Endothelial cell of umbilical vein (primary cell): ENCODE measurements at regions not wholly inside any gene's neighbourhood (a gene's known extent, or its start where the extent isn't known, plus 50 kb on each side); places are given as distances from the start of the nearest gene placed in this dataset.

Source experiments
- BruUV-seq: library from RNA; stranded (reverse); fragments of 400-500 nt; replicated peaks from 2 replicates; lab custom pipeline; 2021; lab: Mats Ljungman, UMichigan
- CTCF ChIA-PET: fragments of 300-600, 350-600 bp; sonication (Branson Sonifier 250); formaldehyde crosslinking; loops from one replicate; lab custom pipeline; 2021; ENCODE audit warnings: antibody characterized with exemption, inconsistent platforms; lab: Charles Lee
- POLR2A ChIA-PET: fragments of 300-600, 350-600 bp; sonication (Branson Sonifier 250); formaldehyde crosslinking; loops from one replicate; lab custom pipeline; 2021; ENCODE audit warnings: antibody characterized with exemption, inconsistent platforms; lab: Charles Lee
- DNase-seq: peaks from one replicate; pipeline ENCODE4 v3.0.0-alpha.2; 2011; ENCODE audit warnings: low read depth, low spot score
- FAIRE-seq: peaks from 2 replicates; lab custom pipeline; 2011; peaks lifted over from hg19 to GRCh38; lab: Jason Lieb, UNC
- H2AFZ ChIP-seq: 2 replicates; pipeline ENCODE4 v1.6.0; 2012; ENCODE audit warnings: low read depth, low read length, control low read depth, inconsistent platforms
- H3K27ac ChIP-seq: 2 replicates; pipeline ENCODE4 v1.5.1; 2011; ENCODE audit warnings: low read depth, mild to moderate bottlenecking, control low read depth, low read length, moderate library complexity; ENCODE audit not compliant: insufficient read depth
- H3K27me3 ChIP-seq, 2 experiments: 2 replicates each; pipeline versions ENCODE4 v1.6.0 to v1.6.1; 2011; ENCODE audit warnings: low read length in 2 of 2, mixed read lengths in 1 of 2; ENCODE audit not compliant: control insufficient read depth in 2 of 2, insufficient read depth in 2 of 2
- H3K36me3 ChIP-seq, 2 experiments: 2 replicates in 1 of 2; 3 replicates in 1 of 2; pipeline ENCODE4 v1.5.1; 2011; ENCODE audit warnings: low read length in 2 of 2, mild to moderate bottlenecking in 1 of 2, moderate library complexity in 1 of 2; ENCODE audit not compliant: control insufficient read depth in 2 of 2, insufficient read depth in 2 of 2; ENCODE audit errors: extremely low read depth in 1 of 2
- H3K4me1 ChIP-seq: 3 replicates; pipeline ENCODE4 v1.5.1; 2011; ENCODE audit warnings: mild to moderate bottlenecking, low read length; ENCODE audit not compliant: control insufficient read depth, insufficient read depth; ENCODE audit errors: extremely low read depth
- H3K4me2 ChIP-seq: 2 replicates; pipeline ENCODE4 v1.6.1; 2011; ENCODE audit warnings: low read length, control low read depth, mixed read lengths; ENCODE audit not compliant: insufficient read depth
- H3K4me3 ChIP-seq, 3 experiments: fragments of 200-600 bp in 1 of 3; sonication (generic), shearing (Covaris generic) in 1 of 3; replicated peaks in 1 of 3; 2 replicates each; pipeline ENCODE4 v1.5.1; 2011 to 2016; ENCODE audit warnings: control low read depth in 3 of 3, low read length in 3 of 3, mild to moderate bottlenecking in 2 of 3, inconsistent platforms in 1 of 3, low read depth in 1 of 3, moderate library complexity in 1 of 3; ENCODE audit not compliant: insufficient read depth in 1 of 3
- H3K79me2 ChIP-seq: 2 replicates; pipeline ENCODE4 v1.6.0; 2012; ENCODE audit warnings: low read length, inconsistent platforms; ENCODE audit not compliant: control insufficient read depth, insufficient read depth
- H3K9ac ChIP-seq: replicated peaks from 2 replicates; pipeline ENCODE3; 2011; ENCODE audit warnings: low read length, control low read depth; ENCODE audit not compliant: insufficient read depth; ENCODE audit errors: extremely low read depth
- H3K9me1 ChIP-seq: replicated peaks from 3 replicates; pipeline ENCODE4 v1.6.0; 2011; ENCODE audit warnings: mild to moderate bottlenecking, low read length; ENCODE audit not compliant: control insufficient read depth, insufficient read depth; ENCODE audit errors: extremely low read depth
- H3K9me3 ChIP-seq: replicated peaks from 2 replicates; pipeline ENCODE4 v1.5.1; 2012; ENCODE audit warnings: low read length, inconsistent platforms; ENCODE audit not compliant: control insufficient read depth, insufficient read depth
- H4K20me1 ChIP-seq: replicated peaks from 2 replicates; pipeline ENCODE3; 2011; ENCODE audit warnings: mild to moderate bottlenecking, low read length; ENCODE audit not compliant: control insufficient read depth, insufficient read depth; ENCODE audit errors: extremely low read depth
- CTCF ChIP-seq, 2 donors: IDR thresholded peaks; 1 replicate in 1 of 2; 2 replicates in 1 of 2; pipeline ENCODE4 v1.5.1; 2011; ENCODE audit warnings: low read length in 2 of 2, mild to moderate bottlenecking in 2 of 2, moderate library complexity in 2 of 2, control low read depth in 1 of 2, inconsistent platforms in 1 of 2, low read depth in 1 of 2; ENCODE audit not compliant: insufficient read depth in 1 of 2; ENCODE audit errors: extremely low read depth in 1 of 2
- EZH2 ChIP-seq: IDR thresholded peaks from 2 replicates; pipeline ENCODE4 v1.6.1; 2012; ENCODE audit warnings: borderline replicate concordance, low read depth, mild to moderate bottlenecking, moderate library complexity, low read length, inconsistent platforms; ENCODE audit not compliant: severe bottlenecking
- FOS ChIP-seq: IDR thresholded peaks from 2 replicates; pipeline ENCODE4 v1.6.1; 2011; ENCODE audit warnings: mild to moderate bottlenecking, low read length, moderate library complexity, borderline replicate concordance; ENCODE audit not compliant: insufficient read depth
- GATA2 ChIP-seq: IDR thresholded peaks from 2 replicates; pipeline ENCODE4 v1.7.0; 2011; ENCODE audit warnings: low read depth, mild to moderate bottlenecking, moderate library complexity, mixed read lengths, low read length; ENCODE audit not compliant: insufficient read length, insufficient read depth
- JUN ChIP-seq: IDR thresholded peaks from 2 replicates; pipeline ENCODE4 v1.6.1; 2011; ENCODE audit warnings: borderline replicate concordance, low read depth; ENCODE audit not compliant: insufficient read length, insufficient read depth
- MAX ChIP-seq: IDR thresholded peaks from 2 replicates; pipeline ENCODE4 v1.6.1; 2011; ENCODE audit not compliant: insufficient read depth, insufficient read length
- MYC ChIP-seq: IDR thresholded peaks from one replicate; pipeline ENCODE4 v1.6.1; 2011; ENCODE audit warnings: mild to moderate bottlenecking, low read depth, low read length
- POLR2A ChIP-seq: IDR thresholded peaks from 2 replicates; pipeline ENCODE4 v1.6.1; 2012; ENCODE audit warnings: low read depth, mild to moderate bottlenecking, control low read depth, low read length
- POLR2AphosphoS5 ChIP-seq: IDR thresholded peaks from 2 replicates; pipeline ENCODE4 v1.6.1; 2012; ENCODE audit warnings: low read depth, mild to moderate bottlenecking, control low read depth, low read length, moderate library complexity; ENCODE audit not compliant: insufficient read depth
- dilution Hi-C: fragments of 300-500 bp; cut with MboI; formaldehyde crosslinking; loops from one replicate; pipeline ENCODE4 v1.15.0; 2019; ENCODE audit warnings: low sequenced_read_pairs; ENCODE audit not compliant: extremely low pct_ligation_motif_present
- intact Hi-C: fragments of 100-400 bp; cut with micrococcal nuclease; formaldehyde crosslinking; loops from one replicate; pipeline ENCODE4 v1.10.0; 2022

DNA sequence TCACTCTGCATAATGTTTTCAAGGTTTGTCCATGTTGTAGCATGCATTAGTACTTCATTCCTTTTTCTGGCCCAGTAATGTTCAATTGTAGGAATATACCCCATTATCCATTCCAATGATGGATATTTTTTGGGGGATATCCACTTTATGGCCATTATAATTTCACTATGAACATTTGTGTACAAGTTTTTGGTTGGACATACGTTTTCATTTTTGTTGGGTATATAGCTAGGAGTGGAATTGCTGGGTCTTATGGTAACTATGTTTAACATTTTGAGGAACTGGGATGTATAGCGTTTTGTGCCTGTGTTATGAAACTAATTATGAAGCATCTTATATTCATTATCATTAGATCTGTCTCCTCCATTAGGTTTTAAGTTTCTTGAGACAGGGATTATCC, 191.6 kb downstream of the TM9SF2 start:
- Histone ChIP-seq H3K27me3 (peaks cover 7 to 12% of the 10 kb centered on the region in 2 experiments), H3K4me3 (no peak overlapping the region), H3K36me3 (no peaks in the 10 kb centered on the region), H4K20me1 (no peaks in the 10 kb centered on the region), H3K79me2 (no peaks in the 10 kb centered on the region), H3K27ac (no peak overlapping the region), H3K4me1 (no peaks in the 10 kb centered on the region), H3K4me2 (no peak overlapping the region), H3K9ac (no peak overlapping the region), H3K9me1 (no peaks in the 10 kb centered on the region), H2AFZ (no peak overlapping the region), H3K9me3 (no peaks in the 10 kb centered on the region)
- TF ChIP-seq MAX (no peak), MYC (no peak), FOS (no peak)
- dilution Hi-C loops (no loop called here), intact Hi-C loops (no loop called here)
- no peak for DNase-seq
- ChIA-PET CTCF (no interaction called here), POLR2A (no interaction called here)
- no peak for FAIRE-seq
- no TSS peak for BruUV-seq

DNA sequence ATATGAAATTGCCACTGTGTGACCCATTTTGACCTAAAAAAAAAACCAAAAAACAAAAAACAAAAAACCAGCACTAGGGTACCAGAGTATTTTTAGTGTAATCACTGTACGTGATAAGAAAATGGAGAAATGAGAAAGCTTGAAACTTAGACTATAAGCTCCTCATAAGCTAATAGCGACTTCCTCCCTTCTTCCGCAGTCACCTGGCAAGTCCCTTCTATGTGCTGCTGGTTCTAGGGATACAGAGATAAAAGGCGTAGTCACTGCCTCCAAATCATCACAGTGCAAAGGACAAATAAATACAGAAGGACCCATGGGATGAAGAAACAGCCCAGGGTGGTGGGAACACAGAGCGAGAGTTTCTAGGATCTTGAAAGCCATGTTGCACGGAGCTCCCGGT, 190.3 kb downstream of the TM9SF2 start:
- POLR2A ChIA-PET = no interaction called here
- intact Hi-C loops = no loop called here

More for the DNA sequence above, 190.3 kb downstream of the TM9SF2 start:
- H3K4me1 ChIP-seq = no peaks in the 10 kb centered on the region
- H3K36me3 ChIP-seq = no peaks in the 10 kb centered on the region
- no peak overlapping the region for H3K9ac ChIP-seq
- H4K20me1 ChIP-seq = no peaks in the 10 kb centered on the region
- no peak overlapping the region for H3K27ac ChIP-seq
- TF ChIP-seq EZH2 (no peak), MYC (no peak), POLR2AphosphoS5 (no peak), FOS (no peak), MAX (no peak), POLR2A (no peak), CTCF (IDR thresholded peaks at IDR 0.05; ENCODE audit: extremely low read depth in 1 of 2, insufficient read depth in 1 of 2, low read depth in 1 of 2, low read length in 2 of 2) (no peak), GATA2 (no peak), JUN (no peak)
- BruUV-seq = no TSS peak
- H3K9me3 ChIP-seq = no peaks in the 10 kb centered on the region
- CTCF ChIA-PET = no interaction called here
- peaks cover 9 to 17% of the 10 kb centered on the region in 2 experiments for H3K27me3 ChIP-seq
- dilution Hi-C loops = no loop called here
- DNase-seq (no peak), FAIRE-seq (no peak)
- no peaks in the 10 kb centered on the region for H3K9me1 ChIP-seq
- H2AFZ ChIP-seq = no peak overlapping the region
- H3K4me2 ChIP-seq = no peak overlapping the region
- H3K4me3 ChIP-seq = no peak overlapping the region
- H3K79me2 ChIP-seq = no peaks in the 10 kb centered on the region
